Natural killer cell (primary cell): ENCODE measurements at regions not wholly inside any gene's neighbourhood (a gene's known extent, or its start where the extent isn't known, plus 50 kb on each side); places are given as distances from the start of the nearest gene placed in this dataset.

ENCODE experiments used
- ATAC-seq, 3 donors: fragments of 150-1000 bp in 2 of 3; fragments of 200-7000 bp in 1 of 3; cut with Tn5 transposase; 1 replicate in 1 of 3; 2 replicates in 2 of 3; pipeline ENCODE4 v1.10.0; 2021; ENCODE audit warnings: mild to moderate bottlenecking in 2 of 3, moderate library complexity in 2 of 3
- DNase-seq, 2 donors: peaks; one replicate each; pipeline versions ENCODE4 v3.0.0 to v3.0.0-alpha.2; 2013 to 2021; ENCODE audit warnings: mixed read lengths in 1 of 2
- H3K27ac ChIP-seq: one replicate; pipeline ENCODE4 v1.5.1; 2013; ENCODE audit warnings: mild to moderate bottlenecking, low read length
- H3K27me3 ChIP-seq: one replicate; pipeline ENCODE4 v1.6.1; 2013; ENCODE audit warnings: low read length; ENCODE audit not compliant: control insufficient read depth, insufficient read depth
- H3K36me3 ChIP-seq: one replicate; pipeline ENCODE4 v1.6.1; 2013; ENCODE audit warnings: low read length; ENCODE audit not compliant: control insufficient read depth, insufficient read depth
- H3K4me1 ChIP-seq: one replicate; pipeline ENCODE4 v1.6.1; 2013; ENCODE audit warnings: low read length; ENCODE audit not compliant: control insufficient read depth, insufficient read depth
- H3K4me3 ChIP-seq: one replicate; pipeline ENCODE4 v1.5.1; 2013; ENCODE audit warnings: low read length
- H3K9me3 ChIP-seq: one replicate; pipeline ENCODE4 v1.6.1; 2013; ENCODE audit warnings: low read length; ENCODE audit not compliant: control insufficient read depth, insufficient read depth
- H3K27ac Mint-ChIP-seq, 2 donors: one replicate each; pipeline ENCODE4 v1.8.0; 2022; ENCODE audit warnings: mild to moderate bottlenecking in 2 of 2, mixed read lengths in 2 of 2, moderate library complexity in 1 of 2
- H3K27me3 Mint-ChIP-seq, 2 donors: one replicate each; pipeline ENCODE4 v1.8.0; 2022; ENCODE audit warnings: low read depth in 2 of 2, mixed read lengths in 2 of 2
- H3K36me3 Mint-ChIP-seq: one replicate; pipeline ENCODE4 v1.8.0; 2022; ENCODE audit warnings: mixed read lengths
- H3K4me1 Mint-ChIP-seq, 2 donors: one replicate each; pipeline ENCODE4 v1.8.0; 2022; ENCODE audit warnings: mixed read lengths in 2 of 2
- H3K4me3 Mint-ChIP-seq: one replicate; pipeline ENCODE4 v1.8.0; 2022; ENCODE audit warnings: mild to moderate bottlenecking, moderate library complexity, mixed read lengths
- H3K9me3 Mint-ChIP-seq, 2 donors: one replicate each; pipeline ENCODE4 v1.8.0; 2022; ENCODE audit warnings: mixed read lengths in 2 of 2
- CTCF ChIP-seq: fragments of 200-600 bp; IDR thresholded peaks from one replicate; pipeline ENCODE4 v1.8.0; 2022; ENCODE audit warnings: antibody characterized with exemption
- WGBS: methylation state at CpG from one replicate; pipeline ENCODE4 v1.1.7; 2013; ENCODE audit warnings: missing lambda C conversion rate; ENCODE audit not compliant: insufficient coverage; 5-methylcytosine and 5-hydroxymethylcytosine counted together
- intact Hi-C: fragments of 100-400 bp; cut with micrococcal nuclease; formaldehyde crosslinking; loops from one replicate; pipeline ENCODE4 v1.14.2; 2022

GRCh38 chr22:27358096-27358870 is 443.3 kb downstream of the MN1 start:
- Mint-ChIP-seq H3K27me3 (peaks cover 11 to 25% of the 10 kb centered on the region in 2 donors), H3K4me3 (no peak overlapping the region), H3K9me3 (peaks cover 3 to 5% of the 10 kb centered on the region in 2 donors), H3K27ac (no peak overlapping the region), H3K36me3 (no peaks in the 10 kb centered on the region), H3K4me1 (no peaks in the 10 kb centered on the region)
- DNase-seq (no peak), ATAC-seq (no peak)
- H3K4me3 ChIP-seq, result no peak overlapping the region
- no peak for TF ChIP-seq CTCF
- no peaks in the 10 kb centered on the region for H3K36me3 ChIP-seq
- no peaks in the 10 kb centered on the region for H3K9me3 ChIP-seq
- intact Hi-C loops, result no loop called here
- no peak overlapping the region for H3K27ac ChIP-seq
- H3K27me3 ChIP-seq, result no peaks in the 10 kb centered on the region
- whole genome bisulfite sequencing, result 73% methylated on average over 7 of the region's 7 CpGs
- no peaks in the 10 kb centered on the region for H3K4me1 ChIP-seq

GRCh38 chr22:27370269-27370668 is 431.3 kb downstream of the MN1 start:
- H3K4me3 Mint-ChIP-seq, result no peak overlapping the region
- H3K9me3 Mint-ChIP-seq, result no peaks in the 10 kb centered on the region
- ATAC-seq (no peak), DNase-seq (no peak)
- no peaks in the 10 kb centered on the region for H3K4me1 Mint-ChIP-seq
- intact Hi-C loops, result no loop called here
- no peak for TF ChIP-seq CTCF
- 40% methylated on average over 4 of the region's 4 CpGs for WGBS
- H3K4me1 ChIP-seq, result no peaks in the 10 kb centered on the region
- H3K36me3 Mint-ChIP-seq, result no peaks in the 10 kb centered on the region
- H3K27ac Mint-ChIP-seq, result no peak overlapping the region
- H3K27me3 ChIP-seq, result peaks cover 3% of the 10 kb centered on the region
- no peaks in the 10 kb centered on the region for H3K36me3 ChIP-seq
- H3K27me3 Mint-ChIP-seq, result peaks cover 18 to 36% of the 10 kb centered on the region in 2 donors
- H3K9me3 ChIP-seq, result no peaks in the 10 kb centered on the region
- no peak overlapping the region for H3K27ac ChIP-seq
- no peak overlapping the region for H3K4me3 ChIP-seq

GRCh38 chr22:27370987-27371386 is 430.6 kb downstream of the MN1 start:
- ATAC-seq (no peak), DNase-seq (no peak)
- H3K27me3 ChIP-seq, result peaks cover 3% of the 10 kb centered on the region
- no peaks in the 10 kb centered on the region for H3K4me1 Mint-ChIP-seq
- no peaks in the 10 kb centered on the region for H3K9me3 Mint-ChIP-seq
- H3K36me3 Mint-ChIP-seq, result no peaks in the 10 kb centered on the region
- no peak overlapping the region for H3K27ac Mint-ChIP-seq
- H3K27ac ChIP-seq, result no peak overlapping the region
- TF ChIP-seq CTCF, result no peak
- no peak overlapping the region for H3K4me3 Mint-ChIP-seq
- H3K36me3 ChIP-seq, result no peaks in the 10 kb centered on the region
- no peak overlapping the region for H3K4me3 ChIP-seq
- 94% methylated on average over 3 of the region's 4 CpGs for WGBS
- intact Hi-C loops, result no loop called here
- peaks cover 21 to 35% of the 10 kb centered on the region in 2 donors for H3K27me3 Mint-ChIP-seq
- H3K4me1 ChIP-seq, result no peaks in the 10 kb centered on the region
- no peaks in the 10 kb centered on the region for H3K9me3 ChIP-seq

- H3K27ac Mint-ChIP-seq, result no peak overlapping the region
- H3K27me3 ChIP-seq, result no peaks in the 10 kb centered on the region
- H3K4me1 Mint-ChIP-seq, result no peaks in the 10 kb centered on the region
- no peaks in the 10 kb centered on the region for H3K4me1 ChIP-seq
- ATAC-seq, result no peak
- H3K9me3 Mint-ChIP-seq, result no peaks in the 10 kb centered on the region
- DNase-seq, result no peak
- no peak overlapping the region for H3K27ac ChIP-seq
- intact Hi-C loops, result no loop called here
- peaks cover 19 to 31% of the 10 kb centered on the region in 2 donors for H3K27me3 Mint-ChIP-seq
- H3K9me3 ChIP-seq, result no peaks in the 10 kb centered on the region
- no peaks in the 10 kb centered on the region for H3K36me3 ChIP-seq
- no peak for TF ChIP-seq CTCF
- no peak overlapping the region for H3K4me3 Mint-ChIP-seq
- no peaks in the 10 kb centered on the region for H3K36me3 Mint-ChIP-seq
- no peak overlapping the region for H3K4me3 ChIP-seq
Measured at GRCh38 chr22:27372364-27372763, 429.2 kb downstream of the MN1 start.
